ENCODE measurements at regions not wholly inside any gene's neighbourhood (a gene's known extent, or its start where the extent isn't known, plus 50 kb on each side); places are given as distances from the start of the nearest gene placed in this dataset.

DNA sequence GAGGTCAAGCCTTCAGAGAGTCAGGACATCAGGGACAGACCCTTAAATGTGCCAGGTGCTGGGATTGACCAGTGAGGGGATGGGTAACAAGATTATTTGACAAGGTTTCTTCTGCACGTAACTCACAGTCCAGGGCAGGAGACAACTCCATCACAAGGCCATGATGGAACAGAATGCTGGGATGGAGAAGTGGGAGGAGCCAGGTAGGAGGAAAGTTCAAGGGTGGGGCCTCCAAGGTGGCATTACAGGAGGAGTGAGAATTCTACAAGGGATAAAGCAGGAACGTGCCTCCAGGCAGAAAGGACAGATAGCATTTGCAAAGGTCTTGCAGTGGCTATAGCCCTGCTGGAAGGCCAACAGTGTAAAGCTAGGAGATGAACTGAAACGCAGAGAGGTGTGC is 102.2 kb downstream of the FGF18 start:
- POLR2A ChIA-PET (ENCODE audit: low non-redundant PET): no interaction called here
- no peaks in the 10 kb centered on the region for H3K9me3 ChIP-seq (ENCODE audit: low read depth, low read length, poor library complexity, severe bottlenecking)
- no peaks in the 10 kb centered on the region for H3K4me1 ChIP-seq (ENCODE audit: insufficient read depth, low read length, poor library complexity, severe bottlenecking)
- intact Hi-C loops (cut with micrococcal nuclease; ENCODE audit: unreplicated experiment): no loop called here
- DNase-seq (ENCODE audit: low spot score): no peak
- no peaks in the 10 kb centered on the region for H3K36me3 ChIP-seq (ENCODE audit: insufficient read depth, low read length, poor library complexity, severe bottlenecking)
- CTCF ChIA-PET: interaction anchor here (0.5 kb wide), 1 partner anchor 230 kb away, joined by 3 read pairs; no protein-coding TSS in a partner anchor
- no peaks in the 10 kb centered on the region for H3K27me3 ChIP-seq (replicated peaks; ENCODE audit: insufficient read depth, low read depth, low read length, poor library complexity)
- no peak overlapping the region for H3K27ac ChIP-seq (ENCODE audit: low read depth, low read length, poor library complexity, severe bottlenecking)
- TF ChIP-seq, protein P1, sequence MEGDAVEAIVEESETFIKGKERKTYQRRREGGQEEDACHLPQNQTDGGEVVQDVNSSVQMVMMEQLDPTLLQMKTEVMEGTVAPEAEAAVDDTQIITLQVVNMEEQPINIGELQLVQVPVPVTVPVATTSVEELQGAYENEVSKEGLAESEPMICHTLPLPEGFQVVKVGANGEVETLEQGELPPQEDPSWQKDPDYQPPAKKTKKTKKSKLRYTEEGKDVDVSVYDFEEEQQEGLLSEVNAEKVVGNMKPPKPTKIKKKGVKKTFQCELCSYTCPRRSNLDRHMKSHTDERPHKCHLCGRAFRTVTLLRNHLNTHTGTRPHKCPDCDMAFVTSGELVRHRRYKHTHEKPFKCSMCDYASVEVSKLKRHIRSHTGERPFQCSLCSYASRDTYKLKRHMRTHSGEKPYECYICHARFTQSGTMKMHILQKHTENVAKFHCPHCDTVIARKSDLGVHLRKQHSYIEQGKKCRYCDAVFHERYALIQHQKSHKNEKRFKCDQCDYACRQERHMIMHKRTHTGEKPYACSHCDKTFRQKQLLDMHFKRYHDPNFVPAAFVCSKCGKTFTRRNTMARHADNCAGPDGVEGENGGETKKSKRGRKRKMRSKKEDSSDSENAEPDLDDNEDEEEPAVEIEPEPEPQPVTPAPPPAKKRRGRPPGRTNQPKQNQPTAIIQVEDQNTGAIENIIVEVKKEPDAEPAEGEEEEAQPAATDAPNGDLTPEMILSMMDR (conservative IDR thresholded peaks at IDR 0.05; ENCODE audit: low read depth, low read length): no peak
- no peak for TF ChIP-seq EZH2 (IDR thresholded peaks at IDR 0.05; ENCODE audit: borderline replicate concordance, low read depth, low read length, poor library complexity, severe bottlenecking)
- no peak overlapping the region for H3K4me3 ChIP-seq (ENCODE audit: low read depth, low read length, poor library complexity, severe bottlenecking)
- no TSS peak for BruUV-seq (replicated peaks)

DNA sequence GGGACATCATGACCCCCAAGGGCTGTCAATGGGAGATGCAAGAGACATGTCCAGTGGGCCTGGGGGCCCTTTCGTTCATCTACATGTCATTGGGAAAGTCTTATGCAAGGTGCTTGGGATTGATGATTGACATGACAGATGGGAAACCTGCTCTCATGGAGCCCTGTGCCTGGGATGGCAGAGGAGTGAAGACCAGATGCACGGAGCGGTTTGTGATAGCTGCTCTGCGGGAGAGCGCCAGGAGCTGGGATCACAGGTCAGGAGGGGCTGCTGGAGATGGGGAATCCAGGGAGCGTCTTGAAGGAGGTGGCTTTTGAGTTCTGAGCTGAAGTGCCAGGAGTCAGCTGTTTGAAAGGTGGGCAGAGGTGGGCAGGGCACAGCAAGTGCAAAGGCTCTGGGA is 104.3 kb downstream of the FGF18 start:
- CTCF ChIA-PET: no interaction called here

DNA sequence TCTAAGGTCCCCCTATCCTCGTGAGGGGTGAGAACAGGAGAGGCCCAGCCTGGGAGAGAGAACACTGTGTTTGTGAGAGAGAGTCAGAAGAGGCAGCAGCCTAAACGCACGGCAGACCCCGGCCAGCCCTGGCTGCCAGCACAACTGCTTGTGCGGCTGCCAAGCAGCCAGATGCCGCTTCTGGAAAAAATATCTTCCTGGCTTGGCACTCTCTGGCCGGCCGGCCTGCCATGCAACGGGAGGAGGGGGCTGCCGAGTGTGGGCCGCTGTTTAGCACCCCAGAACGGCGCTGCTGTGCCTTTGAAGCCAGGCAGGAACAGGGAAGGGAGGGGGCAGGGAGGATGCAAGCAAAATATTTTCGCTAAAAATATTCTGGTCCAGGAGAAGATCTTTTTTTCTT is 105.0 kb downstream of the FGF18 start:
- H3K27ac ChIP-seq (ENCODE audit: low read depth, low read length, poor library complexity, severe bottlenecking): no peak overlapping the region
- no TSS peak for BruUV-seq (replicated peaks)
- H3K36me3 ChIP-seq (ENCODE audit: insufficient read depth, low read length, poor library complexity, severe bottlenecking): no peaks in the 10 kb centered on the region
- no peaks in the 10 kb centered on the region for H3K4me1 ChIP-seq (ENCODE audit: insufficient read depth, low read length, poor library complexity, severe bottlenecking)
- H3K27me3 ChIP-seq (replicated peaks; ENCODE audit: insufficient read depth, low read depth, low read length, poor library complexity): no peaks in the 10 kb centered on the region
- POLR2A ChIA-PET (ENCODE audit: low non-redundant PET): no interaction called here
- intact Hi-C loops (cut with micrococcal nuclease; ENCODE audit: unreplicated experiment): no loop called here
- H3K9me3 ChIP-seq (ENCODE audit: low read depth, low read length, poor library complexity, severe bottlenecking): no peaks in the 10 kb centered on the region
- no peak overlapping the region for H3K4me3 ChIP-seq (ENCODE audit: low read depth, low read length, poor library complexity, severe bottlenecking)
- CTCF ChIA-PET: no interaction called here
- no peak for DNase-seq (ENCODE audit: low spot score)
- no peak for TF ChIP-seq EZH2 (IDR thresholded peaks at IDR 0.05; ENCODE audit: borderline replicate concordance, low read depth, low read length, poor library complexity, severe bottlenecking)
- TF ChIP-seq, protein P1 (conservative IDR thresholded peaks at IDR 0.05; ENCODE audit: low read depth, low read length): no peak

More for the DNA sequence above, 104.3 kb downstream of the FGF18 start:
- H3K9me3 ChIP-seq (ENCODE audit: low read depth, low read length, poor library complexity, severe bottlenecking): no peaks in the 10 kb centered on the region
- H3K27ac ChIP-seq (ENCODE audit: low read depth, low read length, poor library complexity, severe bottlenecking): no peak overlapping the region
- DNase-seq (ENCODE audit: low spot score): no peak
- POLR2A ChIA-PET (ENCODE audit: low non-redundant PET): no interaction called here
- H3K27me3 ChIP-seq (replicated peaks; ENCODE audit: insufficient read depth, low read depth, low read length, poor library complexity): no peaks in the 10 kb centered on the region
- TF ChIP-seq, protein P1 (conservative IDR thresholded peaks at IDR 0.05; ENCODE audit: low read depth, low read length): no peak
- TF ChIP-seq EZH2 (IDR thresholded peaks at IDR 0.05; ENCODE audit: borderline replicate concordance, low read depth, low read length, poor library complexity, severe bottlenecking): no peak
- H3K36me3 ChIP-seq (ENCODE audit: insufficient read depth, low read length, poor library complexity, severe bottlenecking): no peaks in the 10 kb centered on the region
- H3K4me1 ChIP-seq (ENCODE audit: insufficient read depth, low read length, poor library complexity, severe bottlenecking): no peaks in the 10 kb centered on the region
- BruUV-seq (replicated peaks): no TSS peak
- no peak overlapping the region for H3K4me3 ChIP-seq (ENCODE audit: low read depth, low read length, poor library complexity, severe bottlenecking)
- intact Hi-C loops (cut with micrococcal nuclease; ENCODE audit: unreplicated experiment): no loop called here

Measured in A673 (cell line).